Spleen (tissue), 11 donors: ENCODE measurements at regions not wholly inside any gene's neighbourhood (a gene's known extent, or its start where the extent isn't known, plus 50 kb on each side); places are given as distances from the start of the nearest gene placed in this dataset.

ENCODE experiments used
- DNase-seq: peaks from one replicate; pipeline ENCODE4 v3.0.0-alpha.2; 2020
- H3K27ac ChIP-seq, 8 donors: fragments of 200-600 bp; sonication (generic) in 7 of 8; 1 replicate in 4 of 8; 2 replicates in 4 of 8; pipeline versions ENCODE4 v1.5.0 to v1.8.0; 2016 to 2021; ENCODE audit warnings: inconsistent platforms in 4 of 8, mild to moderate bottlenecking in 4 of 8, moderate library complexity in 1 of 8
- H3K27me3 ChIP-seq, 7 donors: fragments of 200-600 bp; sonication (generic) in 6 of 7; replicated peaks in 1 of 7; 1 replicate in 4 of 7; 2 replicates in 3 of 7; pipeline versions ENCODE4 v1.5.0 to v1.8.0; 2016 to 2021; ENCODE audit warnings: inconsistent platforms in 3 of 7, mild to moderate bottlenecking in 1 of 7
- H3K36me3 ChIP-seq, 6 donors: fragments of 200-600 bp; sonication (generic) in 5 of 6; 1 replicate in 4 of 6; 2 replicates in 2 of 6; pipeline versions ENCODE4 v1.5.0 to v1.8.0; 2016 to 2021; ENCODE audit warnings: inconsistent platforms in 2 of 6
- H3K4me1 ChIP-seq, 6 donors: fragments of 200-600 bp; sonication (generic) in 5 of 6; 1 replicate in 3 of 6; 2 replicates in 3 of 6; pipeline versions ENCODE4 v1.5.0 to v1.8.0; 2016 to 2021; ENCODE audit warnings: inconsistent platforms in 3 of 6
- H3K4me3 ChIP-seq, 8 donors: fragments of 200-600 bp; sonication (generic) in 7 of 8; 1 replicate in 4 of 8; 2 replicates in 4 of 8; pipeline versions ENCODE4 v1.5.0 to v1.8.0; 2016 to 2021; ENCODE audit warnings: inconsistent platforms in 4 of 8, mild to moderate bottlenecking in 4 of 8, moderate library complexity in 2 of 8
- H3K9me3 ChIP-seq, 8 donors: fragments of 200-600 bp; sonication (generic) in 7 of 8; 1 replicate in 4 of 8; 2 replicates in 4 of 8; pipeline versions ENCODE4 v1.5.0 to v1.8.0; 2016 to 2021; ENCODE audit warnings: inconsistent platforms in 4 of 8
- POLR2A ChIP-seq, 3 donors: fragments of 450-650 bp; IDR thresholded peaks; one replicate each; pipeline ENCODE4 v1.5.1; 2017; ENCODE audit warnings: antibody characterized with exemption in 3 of 3, mild to moderate bottlenecking in 1 of 3
- POLR2AphosphoS5 ChIP-seq, 3 donors: sonication (generic); formaldehyde crosslinking; IDR thresholded peaks; one replicate each; pipeline ENCODE4 v1.5.1; 2017; ENCODE audit warnings: antibody characterized with exemption in 3 of 3
- WGBS, 5 donors: extraction: QIAGEN DNeasy Blood & Tissue Kit in 3 of 5; methylation state at CpG; one replicate each; pipeline versions ENCODE4 v1.1.5 to v1.1.7; 2013 to 2018; 5-methylcytosine and 5-hydroxymethylcytosine counted together
- intact Hi-C: fragments of 100-400 bp; cut with DNase I; formaldehyde crosslinking; loops from one replicate; pipeline ENCODE4 v1.15.0; 2023; ENCODE audit warnings: low total_unique reads
- TF ChIP-seq, protein P1 (sequence below), 11 experiments: fragments of 200-600 bp in 7 of 11; fragments of 450-650 bp in 4 of 11; sonication (generic) in 4 of 11; IDR thresholded peaks in 8 of 11; conservative IDR thresholded peaks in 3 of 11; 1 replicate in 7 of 11; 2 replicates in 4 of 11; pipeline versions ENCODE4 v1.4.0 to v1.8.0; 2016 to 2021; ENCODE audit warnings: antibody characterized with exemption in 11 of 11, inconsistent platforms in 4 of 11, mild to moderate bottlenecking in 1 of 11
- donor health status: healthy with polysubstance abuse.
- donor health status: DM: no; HTN: no; CAD: no; lungs with moderate emphysema.
- donor health status: DM: no; HTN: no; CAD: no.
- donor health status: Bipolar disorder and iron deficiency.
- donor health status: healthy.
- donor health status: DM: no; HTN: no; CAD: no.
- donor health status: DM: yes; HTN: yes; CAD: no.

DNA sequence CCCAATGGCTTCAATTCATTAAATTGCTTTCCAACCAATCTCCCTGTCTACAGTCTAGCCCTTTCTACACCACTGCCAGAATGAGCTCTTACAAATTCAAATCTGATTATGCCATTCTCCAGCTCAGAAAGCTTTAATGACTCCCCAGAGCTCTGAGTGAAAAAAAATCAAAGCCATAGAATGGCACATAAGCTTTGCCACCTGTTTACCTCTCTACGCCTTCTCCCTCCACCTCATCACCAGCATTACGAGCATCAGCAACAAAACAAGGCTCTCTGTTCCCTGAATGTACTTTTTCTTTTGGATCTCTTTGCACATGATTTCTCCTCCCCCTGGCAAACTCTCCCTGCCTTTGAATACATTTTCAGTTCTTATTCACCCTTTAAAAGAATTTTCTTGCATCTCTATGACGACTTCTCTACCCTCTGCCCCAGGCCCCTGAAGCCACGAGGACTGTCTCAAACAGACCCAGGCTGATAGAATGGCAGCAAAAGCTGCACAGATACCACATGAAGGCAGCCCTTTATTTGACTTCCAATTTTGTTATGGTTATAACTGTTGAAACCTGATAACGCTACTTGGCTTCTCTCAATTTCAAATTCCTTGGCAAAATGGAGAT is 516.0 kb downstream of the PCDH7 start:
- DNase-seq, result no peak
- Histone ChIP-seq H3K27me3 (no peaks in the 10 kb centered on the region), H3K27ac (no peak overlapping the region), H3K36me3 (no peaks in the 10 kb centered on the region), H3K4me1 (no peaks in the 10 kb centered on the region), H3K9me3 (peaks cover 0 to 28% (median 16%) of the 10 kb centered on the region in 8 donors), H3K4me3 (no peak overlapping the region)
- no peak for TF ChIP-seq POLR2AphosphoS5 (IDR thresholded peaks at IDR 0.05)
- intact Hi-C loops, result no loop called here
- 71 to 89% (median 78%) methylated on average over 5 of the region's 5 CpGs for WGBS, 5 donors

DNA sequence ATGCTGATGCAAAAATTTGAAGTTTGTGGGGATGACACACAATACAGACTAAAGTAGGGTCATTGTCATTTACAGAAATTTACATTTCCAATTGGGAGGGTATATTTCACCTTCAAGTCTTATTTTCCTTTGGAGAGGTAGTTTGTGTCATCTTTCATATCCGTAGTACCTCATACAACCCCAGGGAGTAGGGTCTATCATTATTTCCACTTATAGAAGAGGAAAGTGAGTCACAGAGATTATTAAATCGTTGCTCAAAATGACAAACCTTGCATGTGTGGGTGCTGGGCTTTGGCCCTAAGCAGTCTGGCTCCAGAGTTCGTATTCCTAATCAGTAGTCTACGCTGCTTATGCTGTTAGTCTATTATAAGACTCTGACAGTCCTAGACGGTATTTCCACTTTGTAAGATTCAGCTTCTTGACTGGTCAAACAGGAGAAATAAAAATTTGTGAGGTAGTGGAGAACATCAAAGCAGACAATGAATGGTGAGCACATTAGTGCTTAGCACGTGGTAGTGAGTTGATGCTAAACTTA is 516.5 kb downstream of the PCDH7 start:
- H3K9me3 ChIP-seq, result peaks cover 0 to 28% (median 16%) of the 10 kb centered on the region in 8 donors
- H3K27ac ChIP-seq, result no peak overlapping the region
- H3K4me3 ChIP-seq, result no peak overlapping the region
- H3K36me3 ChIP-seq, result no peaks in the 10 kb centered on the region
- TF ChIP-seq, protein P1, sequence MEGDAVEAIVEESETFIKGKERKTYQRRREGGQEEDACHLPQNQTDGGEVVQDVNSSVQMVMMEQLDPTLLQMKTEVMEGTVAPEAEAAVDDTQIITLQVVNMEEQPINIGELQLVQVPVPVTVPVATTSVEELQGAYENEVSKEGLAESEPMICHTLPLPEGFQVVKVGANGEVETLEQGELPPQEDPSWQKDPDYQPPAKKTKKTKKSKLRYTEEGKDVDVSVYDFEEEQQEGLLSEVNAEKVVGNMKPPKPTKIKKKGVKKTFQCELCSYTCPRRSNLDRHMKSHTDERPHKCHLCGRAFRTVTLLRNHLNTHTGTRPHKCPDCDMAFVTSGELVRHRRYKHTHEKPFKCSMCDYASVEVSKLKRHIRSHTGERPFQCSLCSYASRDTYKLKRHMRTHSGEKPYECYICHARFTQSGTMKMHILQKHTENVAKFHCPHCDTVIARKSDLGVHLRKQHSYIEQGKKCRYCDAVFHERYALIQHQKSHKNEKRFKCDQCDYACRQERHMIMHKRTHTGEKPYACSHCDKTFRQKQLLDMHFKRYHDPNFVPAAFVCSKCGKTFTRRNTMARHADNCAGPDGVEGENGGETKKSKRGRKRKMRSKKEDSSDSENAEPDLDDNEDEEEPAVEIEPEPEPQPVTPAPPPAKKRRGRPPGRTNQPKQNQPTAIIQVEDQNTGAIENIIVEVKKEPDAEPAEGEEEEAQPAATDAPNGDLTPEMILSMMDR (IDR thresholded peaks at IDR 0.05 in 8 of 11, conservative IDR thresholded peaks at IDR 0.05 in 3 of 11), result no peak
- no peak for TF ChIP-seq POLR2A (IDR thresholded peaks at IDR 0.05)
- no peak for TF ChIP-seq POLR2AphosphoS5 (IDR thresholded peaks at IDR 0.05)
- 73 to 85% (median 83%) methylated on average over 6 of the region's 6 CpGs for WGBS, 5 donors
- intact Hi-C loops, result no loop called here
- H3K27me3 ChIP-seq, result no peaks in the 10 kb centered on the region
- no peaks in the 10 kb centered on the region for H3K4me1 ChIP-seq
- no peak for DNase-seq

DNA sequence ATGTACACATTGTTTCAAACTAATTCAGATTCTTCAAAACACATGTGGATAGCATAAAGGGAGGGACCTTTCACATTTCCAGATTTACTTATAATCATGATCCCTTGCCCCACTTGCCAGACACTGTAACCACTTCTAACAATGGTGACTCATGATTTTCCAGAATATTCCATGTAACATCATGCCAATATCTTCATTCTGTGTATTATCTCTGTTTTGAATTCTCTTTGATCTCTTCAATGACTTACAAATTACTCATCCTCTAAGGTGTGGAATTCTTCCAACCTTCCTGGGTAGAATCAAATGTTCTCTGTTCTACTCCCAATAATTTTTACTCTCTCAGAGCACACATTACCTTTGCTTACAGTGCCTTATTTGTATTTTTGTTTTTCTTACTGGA is 517.1 kb downstream of the PCDH7 start:
- H3K36me3 ChIP-seq, result no peaks in the 10 kb centered on the region
- no peak for DNase-seq
- no peaks in the 10 kb centered on the region for H3K27me3 ChIP-seq
- no peak overlapping the region for H3K4me3 ChIP-seq
- no peak overlapping the region for H3K27ac ChIP-seq
- intact Hi-C loops, result no loop called here
- H3K4me1 ChIP-seq, result no peaks in the 10 kb centered on the region
- TF ChIP-seq POLR2A (IDR thresholded peaks at IDR 0.05) (no peak), POLR2AphosphoS5 (IDR thresholded peaks at IDR 0.05) (no peak)
- TF ChIP-seq, protein P1 (IDR thresholded peaks at IDR 0.05 in 8 of 11, conservative IDR thresholded peaks at IDR 0.05 in 3 of 11), result no peak
- H3K9me3 ChIP-seq, result peaks cover 0 to 28% (median 16%) of the 10 kb centered on the region in 8 donors

DNA sequence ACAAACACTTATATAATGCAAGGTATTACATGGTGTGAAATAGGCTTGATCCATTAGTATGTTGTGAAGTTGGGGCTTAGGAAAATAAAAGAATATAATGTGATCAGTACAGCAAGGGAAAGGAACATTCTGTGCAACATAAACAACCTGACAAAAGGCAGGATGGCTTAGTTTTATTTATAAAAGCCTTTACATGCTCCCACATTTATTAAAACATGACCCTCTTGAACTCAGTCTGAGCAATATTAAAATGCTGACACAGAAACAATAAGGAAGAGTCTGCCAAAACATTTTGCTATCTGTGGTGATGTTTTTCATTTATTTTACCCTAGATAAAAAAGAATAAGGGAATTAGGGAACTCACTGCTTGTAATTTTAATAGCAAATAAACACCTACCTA is 519.7 kb downstream of the PCDH7 start:
- Histone ChIP-seq H3K4me3 (no peak overlapping the region), H3K4me1 (no peaks in the 10 kb centered on the region), H3K36me3 (no peaks in the 10 kb centered on the region), H3K9me3 (peaks cover 0 to 28% (median 16%) of the 10 kb centered on the region in 8 donors), H3K27me3 (no peaks in the 10 kb centered on the region), H3K27ac (no peak overlapping the region)
- DNase-seq, result no peak
- intact Hi-C loops, result no loop called here
- TF ChIP-seq POLR2AphosphoS5 (IDR thresholded peaks at IDR 0.05), result no peak
- no peak for TF ChIP-seq POLR2A (IDR thresholded peaks at IDR 0.05)
- TF ChIP-seq, protein P1 (IDR thresholded peaks at IDR 0.05 in 8 of 11, conservative IDR thresholded peaks at IDR 0.05 in 3 of 11), result no peak
